Prostate gland (tissue), 2 donors: ENCODE measurements at regions not wholly inside any gene's neighbourhood (a gene's known extent, or its start where the extent isn't known, plus 50 kb on each side); places are given as distances from the start of the nearest gene placed in this dataset.

Experiments used
- CTCF ChIP-seq, 4 experiments: fragments of 200-600 bp in 2 of 4; fragments of 450-650 bp in 2 of 4; sonication (generic) in 2 of 4; IDR thresholded peaks; 1 replicate in 3 of 4; 2 replicates in 1 of 4; pipeline ENCODE4 v1.5.1; 2016 to 2019; ENCODE audit warnings: antibody characterized with exemption in 4 of 4, mild to moderate bottlenecking in 2 of 4, moderate library complexity in 2 of 4
- POLR2A ChIP-seq: fragments of 450-650 bp; IDR thresholded peaks from one replicate; pipeline ENCODE4 v1.6.1; 2016; ENCODE audit warnings: antibody characterized with exemption, mild to moderate bottlenecking

DNA sequence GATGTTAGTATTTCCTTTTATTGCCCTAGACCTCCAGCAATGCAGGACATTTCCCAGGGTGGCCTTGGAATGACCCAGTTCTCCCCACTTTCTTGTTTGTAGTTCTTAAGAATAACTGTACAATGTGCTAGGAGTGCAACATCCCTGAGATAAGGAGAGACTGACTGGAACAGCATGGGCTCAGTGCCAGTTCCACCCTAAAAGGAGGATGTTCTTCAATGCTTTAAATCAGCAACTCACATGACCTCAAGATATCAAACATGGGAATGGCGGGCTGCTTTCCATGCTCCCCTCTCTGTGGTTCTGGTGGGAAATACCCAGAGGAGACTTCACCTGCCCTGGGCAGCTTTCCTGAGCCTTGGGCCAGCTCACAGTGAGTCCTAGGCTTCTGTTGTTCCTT, 766.9 kb upstream of the FBXO33 start:
- no peak for TF ChIP-seq CTCF (IDR thresholded peaks at IDR 0.05)
- no peak for TF ChIP-seq POLR2A
